Esophagus mucosa (tissue), 1 donor: ENCODE measurements at regions not wholly inside any gene's neighbourhood (a gene's known extent, or its start where the extent isn't known, plus 50 kb on each side); places are given as distances from the start of the nearest gene placed in this dataset.
"Not testable (repeated sequence)": the region's sequence is repeated elsewhere in the genome, so short reads cannot be mapped to it uniquely, and the experiment has no call there.

Experiments used
- ATAC-seq: fragments of 200-7000 bp; cut with Tn5 transposase; one replicate; pipeline ENCODE4 v1.9.1; 2020
- donor health status: DM: yes; HTN: yes; CAD: no.

DNA sequence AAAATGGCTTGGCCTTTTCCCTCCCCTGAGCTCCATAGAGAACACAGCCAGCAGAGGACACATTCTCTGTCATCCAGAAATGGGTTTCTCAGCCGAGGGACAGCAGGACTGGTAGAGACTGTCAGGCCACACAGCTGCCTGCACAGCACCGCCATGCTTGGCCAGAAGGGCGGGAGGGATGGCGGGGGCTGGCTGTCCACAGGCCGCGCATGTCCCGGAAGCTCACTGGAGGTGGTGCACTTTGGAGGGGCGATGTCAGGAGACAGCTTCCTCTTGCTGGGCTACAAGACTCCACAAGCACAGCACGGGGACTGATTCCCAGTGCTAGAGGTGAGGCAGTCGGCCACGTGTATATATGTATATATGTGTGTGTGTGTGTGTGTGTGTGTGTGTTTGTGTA is 125.3 kb downstream of the GOLGA6L4 start:
- ATAC-seq, result not testable (repeated sequence)

DNA sequence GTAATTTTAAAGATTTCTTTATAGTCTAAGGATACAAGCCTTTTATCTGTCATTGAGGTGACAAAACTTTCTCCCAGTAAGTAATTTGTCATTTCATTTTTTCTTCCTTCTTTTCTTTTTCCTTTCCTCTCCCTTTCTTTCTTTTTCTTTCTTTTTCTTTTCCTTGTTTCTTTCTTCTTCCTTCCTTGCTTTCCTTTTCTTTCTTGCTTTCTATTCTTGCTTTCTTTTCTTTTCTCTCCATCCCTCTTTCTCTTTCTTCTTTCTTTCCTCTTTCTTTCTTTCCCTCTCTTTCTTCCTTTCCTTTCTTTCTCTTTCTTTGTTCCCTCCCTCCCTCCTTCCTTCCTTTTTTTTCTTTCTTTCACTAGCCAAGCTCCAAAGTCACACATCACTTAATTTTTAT is 148.8 kb downstream of the GOLGA6L4 start:
- not testable (repeated sequence) for ATAC-seq

DNA sequence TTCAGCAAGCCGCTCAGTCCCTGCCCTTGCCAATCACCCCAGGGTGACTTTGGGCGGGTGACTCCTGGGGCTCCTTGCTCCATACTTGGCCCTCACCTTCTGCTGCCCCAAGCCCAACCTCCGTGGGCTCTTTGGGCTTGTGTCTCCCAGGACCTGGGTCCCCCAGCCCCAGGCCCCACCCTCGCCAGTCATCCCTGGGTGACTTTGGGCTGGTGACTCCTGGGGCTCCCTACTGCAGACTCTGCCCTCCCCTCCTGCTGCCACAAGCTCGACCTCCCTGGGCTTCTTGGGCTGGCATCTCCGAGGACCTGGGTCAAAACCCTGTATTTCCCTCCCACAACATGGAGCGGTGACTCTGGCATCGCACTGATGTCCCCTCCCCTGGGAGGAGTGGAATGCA is 151.5 kb downstream of the GOLGA6L4 start:
- ATAC-seq, result no peak

DNA sequence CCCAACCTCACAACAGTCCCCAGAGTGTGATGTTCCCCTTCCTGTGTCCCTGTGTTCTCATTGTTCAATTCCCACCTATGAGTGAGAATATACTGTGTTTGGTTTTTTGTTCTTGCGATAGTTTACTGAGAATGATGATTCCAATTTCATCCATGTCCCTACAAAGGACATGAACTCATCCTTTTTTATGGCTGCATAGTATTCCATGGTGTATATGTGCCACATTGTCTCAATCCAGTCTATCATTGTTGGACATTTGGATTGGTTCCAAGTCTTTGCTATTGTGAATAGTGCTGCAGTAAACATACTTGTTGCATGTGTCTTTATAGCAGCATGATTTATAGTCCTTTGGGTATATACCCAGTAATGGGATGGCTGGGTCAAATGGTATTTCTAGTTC is 152.6 kb downstream of the GOLGA6L4 start:
- not testable (repeated sequence) for ATAC-seq

DNA sequence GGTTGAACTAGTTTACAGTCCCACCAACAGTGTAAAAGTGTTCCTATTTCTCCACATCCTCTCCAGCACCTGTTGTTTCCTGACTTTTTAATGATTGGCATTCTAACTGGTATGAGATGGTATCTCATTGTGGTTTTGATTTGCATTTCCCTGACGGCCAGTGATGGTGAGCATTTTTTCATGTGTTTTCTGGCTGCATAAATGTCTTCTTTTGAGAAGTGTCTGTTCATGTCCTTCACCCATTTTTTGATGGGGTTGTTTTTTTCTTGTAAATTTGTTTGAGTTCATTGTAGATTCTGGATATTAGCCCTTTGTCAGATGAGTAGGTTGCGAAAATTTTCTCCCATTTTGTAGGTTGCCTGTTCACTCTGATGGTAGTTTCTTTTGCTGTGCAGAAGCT is 153.1 kb downstream of the GOLGA6L4 start:
- ATAC-seq, result not testable (repeated sequence)

DNA sequence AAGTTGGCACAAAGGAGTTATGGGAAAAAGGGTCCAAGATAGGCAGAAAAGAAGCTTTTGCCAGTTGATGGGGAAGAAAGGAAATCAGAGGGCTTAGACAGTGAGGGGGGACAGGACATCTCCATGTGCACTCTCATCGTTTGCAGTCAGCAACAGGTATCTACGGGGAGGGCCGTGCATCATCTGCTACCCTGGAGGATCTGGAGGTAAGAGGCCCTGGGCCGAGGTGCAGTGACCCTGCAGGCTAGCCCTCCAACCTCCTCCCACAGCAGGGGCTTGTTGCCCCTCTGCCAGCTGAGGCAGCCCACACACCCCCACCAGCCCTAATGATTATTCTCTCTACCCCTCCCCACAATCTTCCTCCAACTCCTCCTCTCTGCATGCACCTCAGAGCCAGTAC is 154.8 kb downstream of the GOLGA6L4 start:
- not testable (repeated sequence) for ATAC-seq

DNA sequence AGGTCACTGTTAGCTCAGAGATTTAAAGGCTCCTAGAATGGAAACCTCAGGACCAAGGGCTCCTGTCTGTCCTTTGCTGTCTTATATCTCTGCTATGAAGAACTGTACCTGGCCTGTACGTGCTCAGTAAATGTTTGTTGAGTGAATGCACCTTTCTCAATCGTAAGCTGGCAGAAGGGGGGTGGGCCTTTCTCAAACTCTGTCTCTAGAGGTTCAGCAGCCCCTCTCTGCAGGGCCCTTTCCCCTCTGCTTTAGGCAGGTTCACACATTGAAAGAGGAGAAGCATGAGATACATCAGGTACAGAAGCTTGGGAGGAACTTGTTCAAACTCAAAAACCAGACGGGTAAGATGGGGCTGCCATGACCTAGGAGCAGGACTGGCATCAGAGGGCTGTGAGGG is 155.6 kb downstream of the GOLGA6L4 start:
- ATAC-seq, result no peak

DNA sequence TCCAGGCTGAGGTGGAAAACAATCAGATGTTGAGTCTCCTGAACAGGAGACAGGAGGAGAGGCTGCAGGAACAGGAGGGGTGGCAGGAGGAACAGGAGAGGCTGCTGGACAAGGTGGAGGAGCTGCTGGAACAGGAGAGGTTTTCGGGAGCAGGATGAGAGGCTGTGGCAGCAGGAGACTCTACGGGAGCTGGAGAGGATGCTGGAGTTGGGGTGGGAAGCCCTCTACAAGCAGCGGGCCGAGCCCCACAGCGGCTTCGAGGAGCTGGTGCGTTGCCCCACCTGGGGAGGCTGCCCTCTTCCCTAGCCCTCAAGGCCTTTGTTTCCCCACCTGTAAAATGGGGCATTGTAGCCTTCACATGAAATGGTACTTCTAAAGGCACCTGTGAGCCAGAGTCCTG is 156.4 kb downstream of the GOLGA6L4 start:
- not testable (repeated sequence) for ATAC-seq

DNA sequence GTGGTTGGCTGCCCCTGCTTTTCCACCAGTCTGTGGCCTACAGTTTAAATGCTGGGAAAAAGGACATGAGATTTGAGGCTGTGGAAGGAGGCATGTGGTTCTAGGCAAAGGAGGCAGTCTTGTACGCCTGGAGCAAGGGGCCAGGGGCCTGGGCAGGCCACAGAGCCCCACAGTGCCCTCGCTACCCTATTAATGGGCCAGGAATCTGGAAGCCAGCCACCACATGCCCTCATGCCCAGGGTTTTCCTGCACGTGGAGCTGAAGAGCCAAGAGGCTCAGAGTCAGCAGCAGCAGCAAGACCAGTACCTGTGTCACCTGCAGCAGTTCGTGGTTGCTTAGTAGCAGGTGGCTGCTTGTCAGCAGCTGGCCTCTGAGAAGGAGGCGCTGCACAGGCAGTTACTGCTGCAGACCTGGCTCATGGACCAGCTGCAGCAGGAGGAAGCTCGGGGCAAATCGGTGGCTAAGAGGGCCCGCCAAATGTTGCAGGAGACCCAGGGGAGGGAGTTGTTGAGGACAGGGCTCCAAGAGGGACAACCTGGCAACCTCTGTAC is 157.9 kb downstream of the GOLGA6L4 start:
- ATAC-seq, result not testable (repeated sequence)

DNA sequence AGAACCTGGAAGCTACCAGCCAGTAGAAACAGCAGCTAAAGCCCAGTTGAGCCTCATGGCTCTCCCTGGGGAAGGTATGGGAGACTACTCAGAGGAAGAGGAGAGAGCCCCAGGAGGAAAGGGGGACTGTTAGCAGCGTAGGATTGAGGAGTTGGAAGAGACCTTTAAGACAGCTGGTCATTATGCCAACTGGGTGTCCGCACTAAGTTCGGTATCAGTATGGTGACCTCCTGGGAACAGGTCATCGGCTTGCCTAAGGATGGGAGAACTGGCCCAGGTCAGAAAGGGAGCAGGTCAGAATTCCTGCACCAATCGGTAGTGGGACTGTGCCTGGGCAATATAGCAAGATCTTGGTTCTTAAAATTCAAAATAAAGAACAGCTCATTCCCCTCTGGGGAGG is 158.4 kb downstream of the GOLGA6L4 start:
- not testable (repeated sequence) for ATAC-seq

DNA sequence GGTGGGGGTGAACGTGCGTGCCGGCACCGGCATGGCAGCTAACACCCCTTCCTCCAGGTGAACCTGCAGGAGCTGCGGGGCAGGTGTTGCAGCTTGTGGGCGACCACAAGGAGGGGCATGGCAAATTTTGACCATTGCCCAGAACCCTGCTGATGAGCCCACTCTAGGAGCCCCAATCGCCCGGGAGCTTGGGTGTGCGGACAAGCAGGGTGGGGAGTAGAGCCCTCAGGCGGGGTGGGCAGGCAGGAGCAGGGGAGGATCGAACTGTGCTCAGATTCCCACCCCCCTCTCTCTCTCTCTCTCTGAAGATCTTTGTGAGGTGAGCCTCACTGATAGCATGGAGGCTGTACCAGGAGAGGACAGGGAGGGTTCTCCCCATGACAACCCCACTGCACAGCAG is 159.8 kb downstream of the GOLGA6L4 start:
- not testable (repeated sequence) for ATAC-seq

DNA sequence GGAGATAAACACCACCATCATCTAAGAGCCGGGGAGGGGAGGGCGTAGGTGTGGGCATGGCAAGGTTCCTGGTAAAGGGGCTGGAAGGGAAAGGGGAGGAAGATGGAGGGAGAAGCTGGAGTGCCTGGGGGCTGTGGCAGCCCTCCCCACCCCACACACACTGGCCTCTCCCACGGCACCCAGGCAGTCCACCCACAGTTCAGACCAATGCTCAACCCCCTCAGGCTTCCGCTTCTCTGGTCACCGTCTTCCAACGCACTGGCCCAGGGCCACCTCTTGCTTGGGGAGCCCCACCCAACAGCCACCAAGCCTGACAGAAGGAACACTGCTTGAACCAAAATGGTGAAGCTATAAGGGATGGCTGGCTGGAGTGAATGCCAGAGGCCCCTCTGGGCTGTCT is 160.3 kb downstream of the GOLGA6L4 start:
- ATAC-seq, result not testable (repeated sequence)

DNA sequence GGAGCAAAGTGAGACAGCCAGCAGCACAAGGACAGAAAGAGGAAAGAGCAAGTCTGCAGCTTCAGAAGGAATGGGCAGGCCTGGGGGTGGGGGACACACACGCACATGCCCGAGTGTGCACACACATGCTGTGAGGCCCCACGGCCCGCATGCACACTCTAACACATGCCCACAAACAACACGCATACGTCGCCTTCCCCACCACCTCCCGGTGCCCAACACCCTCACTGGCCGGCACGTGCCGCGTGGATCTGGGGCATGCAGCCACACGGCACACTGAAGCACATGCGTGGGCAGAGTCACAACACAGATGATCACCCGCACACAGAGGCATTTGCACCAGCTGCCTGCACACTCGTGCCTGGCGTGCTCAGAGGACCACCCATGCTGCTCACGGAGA is 161.5 kb downstream of the GOLGA6L4 start:
- not testable (repeated sequence) for ATAC-seq

DNA sequence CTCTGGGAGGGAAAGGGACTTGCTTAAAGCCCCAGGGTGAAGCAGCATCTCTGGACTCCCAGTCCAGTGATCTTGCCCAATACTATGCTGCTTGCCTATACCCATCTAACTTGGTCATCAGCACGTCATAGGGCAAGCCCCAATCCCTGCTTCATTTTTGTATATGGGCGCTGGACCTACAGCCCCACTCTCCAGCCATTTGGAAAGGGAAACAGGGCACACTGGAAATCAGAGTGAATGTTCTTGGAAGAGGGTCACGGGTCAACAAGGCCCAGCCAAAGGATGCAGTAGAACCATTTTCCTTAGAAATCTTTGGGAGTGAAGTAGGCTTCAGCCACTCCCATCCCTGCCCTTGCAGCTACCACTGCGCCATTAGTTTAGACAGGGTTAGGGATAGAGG is 162.5 kb downstream of the GOLGA6L4 start:
- ATAC-seq, result not testable (repeated sequence)

DNA sequence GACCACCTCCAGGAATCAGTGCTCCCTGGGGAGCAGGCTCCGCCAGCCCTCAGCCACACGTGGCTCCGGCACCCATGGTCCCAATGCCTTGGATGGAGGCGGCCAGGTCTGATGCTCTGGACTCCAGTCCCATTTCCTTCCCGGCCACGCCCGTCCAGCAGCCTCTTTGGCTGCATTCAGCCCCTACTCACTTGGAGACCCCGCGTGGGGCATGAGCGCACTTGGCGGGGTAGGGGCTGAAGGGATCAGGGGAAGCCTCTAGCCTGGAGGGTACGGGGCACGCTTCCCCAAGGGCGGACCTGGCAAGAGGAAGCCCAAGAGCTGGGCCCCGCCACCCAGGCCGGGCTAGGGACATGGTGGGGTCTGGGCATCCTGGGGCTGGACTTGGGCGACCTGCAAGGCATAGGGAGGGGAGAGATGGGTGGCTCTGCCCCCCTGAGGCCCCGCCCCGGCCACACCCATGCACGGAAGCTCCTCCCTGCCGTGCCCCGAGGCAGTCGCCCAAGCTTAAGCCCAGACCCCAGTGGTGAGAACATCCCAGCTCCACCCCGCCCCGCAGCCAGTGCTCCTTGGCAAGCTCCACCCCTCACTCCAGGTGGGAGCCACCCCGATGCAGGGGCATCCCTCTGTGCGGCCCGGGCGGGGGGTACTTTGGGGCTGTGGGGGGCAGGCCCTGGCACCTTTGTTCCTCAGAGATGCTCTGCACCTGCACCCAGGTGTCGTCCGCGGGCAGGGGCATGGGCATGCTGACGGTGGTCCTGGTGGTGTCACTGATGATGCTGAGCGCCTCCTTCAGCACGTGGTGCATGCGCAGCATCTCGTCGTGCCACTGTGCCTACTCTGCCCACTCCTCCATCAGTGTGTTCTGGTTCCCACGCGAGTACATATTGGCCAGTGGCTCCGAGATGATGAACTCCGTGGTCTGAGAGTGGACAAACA is 163.5 kb downstream of the GOLGA6L4 start:
- peak; percentile 26 for ATAC-seq

DNA sequence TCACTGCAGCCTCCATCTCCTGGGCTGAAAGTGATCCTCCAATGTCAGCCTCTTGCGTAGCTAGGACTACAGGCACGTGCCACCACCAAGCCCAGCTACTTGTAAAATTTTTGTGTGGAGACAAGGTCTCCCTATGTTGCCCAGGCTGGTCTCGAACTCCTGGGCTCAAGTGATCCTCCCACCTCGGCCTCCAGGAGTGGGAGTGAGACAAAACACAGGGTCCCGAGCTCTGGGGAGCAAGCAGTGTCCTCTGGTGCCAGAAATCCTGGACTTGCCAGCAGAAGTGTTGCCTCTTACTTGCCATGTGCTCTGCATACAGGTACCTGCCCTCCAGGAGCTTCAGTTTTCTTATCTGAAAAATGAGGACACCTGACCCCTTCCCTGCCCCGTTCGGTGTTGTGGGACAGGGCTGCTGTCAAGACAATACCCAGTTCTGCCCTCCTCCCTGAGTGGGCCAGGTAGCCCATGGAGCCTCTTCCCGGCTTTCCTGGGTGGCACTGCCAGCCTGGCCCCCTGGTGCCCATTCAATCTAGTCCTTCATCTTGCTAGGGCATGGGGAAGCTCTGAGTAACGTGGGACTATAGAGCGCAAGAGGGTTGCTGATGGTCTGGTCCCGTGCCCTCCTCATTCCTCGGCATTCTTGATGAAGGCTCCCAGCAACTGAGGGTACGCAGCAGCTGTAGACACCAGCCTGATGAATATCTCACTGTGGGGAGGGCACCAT is 164.6 kb downstream of the GOLGA6L4 start:
- no peak for ATAC-seq

DNA sequence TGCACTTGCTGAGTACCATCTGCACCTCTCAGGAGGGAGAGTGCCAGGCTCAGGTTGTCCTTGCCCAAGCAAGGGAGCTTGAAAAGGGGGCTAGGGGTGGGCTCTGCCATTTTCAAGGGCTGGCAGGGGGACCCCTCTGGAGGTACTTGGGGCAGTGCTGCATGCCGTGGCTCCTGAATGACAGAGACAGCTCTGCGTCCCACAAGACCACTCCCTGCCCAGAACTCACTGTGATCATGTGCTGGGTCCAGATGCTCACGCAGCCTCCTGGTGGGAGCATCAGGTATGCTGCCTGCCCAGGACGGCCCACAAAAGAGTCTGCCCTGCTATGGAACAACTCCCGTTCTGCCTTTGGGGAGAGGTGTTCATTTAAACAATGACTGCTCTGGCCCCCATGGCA is 165.2 kb downstream of the GOLGA6L4 start:
- ATAC-seq, result no peak

DNA sequence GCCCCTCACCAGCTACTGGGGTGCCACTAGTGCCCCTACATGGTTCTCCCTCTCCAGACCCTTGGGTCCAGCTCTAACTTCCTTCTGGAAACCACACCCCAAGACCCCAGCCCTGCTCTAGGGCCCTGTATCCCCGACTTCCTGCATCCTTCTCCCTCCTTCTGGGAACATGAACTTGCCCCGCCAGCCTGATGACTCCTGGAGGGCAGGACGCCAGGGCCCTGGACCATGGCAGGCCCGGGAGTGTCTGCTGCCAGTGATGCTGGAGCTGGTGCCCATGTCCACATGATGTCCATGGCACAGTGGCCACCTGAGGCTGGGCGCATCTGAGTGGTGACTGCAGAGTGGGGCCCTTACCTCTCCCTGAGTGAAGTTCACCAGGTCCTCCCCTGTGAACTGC is 165.9 kb downstream of the GOLGA6L4 start:
- ATAC-seq, result not testable (repeated sequence)

DNA sequence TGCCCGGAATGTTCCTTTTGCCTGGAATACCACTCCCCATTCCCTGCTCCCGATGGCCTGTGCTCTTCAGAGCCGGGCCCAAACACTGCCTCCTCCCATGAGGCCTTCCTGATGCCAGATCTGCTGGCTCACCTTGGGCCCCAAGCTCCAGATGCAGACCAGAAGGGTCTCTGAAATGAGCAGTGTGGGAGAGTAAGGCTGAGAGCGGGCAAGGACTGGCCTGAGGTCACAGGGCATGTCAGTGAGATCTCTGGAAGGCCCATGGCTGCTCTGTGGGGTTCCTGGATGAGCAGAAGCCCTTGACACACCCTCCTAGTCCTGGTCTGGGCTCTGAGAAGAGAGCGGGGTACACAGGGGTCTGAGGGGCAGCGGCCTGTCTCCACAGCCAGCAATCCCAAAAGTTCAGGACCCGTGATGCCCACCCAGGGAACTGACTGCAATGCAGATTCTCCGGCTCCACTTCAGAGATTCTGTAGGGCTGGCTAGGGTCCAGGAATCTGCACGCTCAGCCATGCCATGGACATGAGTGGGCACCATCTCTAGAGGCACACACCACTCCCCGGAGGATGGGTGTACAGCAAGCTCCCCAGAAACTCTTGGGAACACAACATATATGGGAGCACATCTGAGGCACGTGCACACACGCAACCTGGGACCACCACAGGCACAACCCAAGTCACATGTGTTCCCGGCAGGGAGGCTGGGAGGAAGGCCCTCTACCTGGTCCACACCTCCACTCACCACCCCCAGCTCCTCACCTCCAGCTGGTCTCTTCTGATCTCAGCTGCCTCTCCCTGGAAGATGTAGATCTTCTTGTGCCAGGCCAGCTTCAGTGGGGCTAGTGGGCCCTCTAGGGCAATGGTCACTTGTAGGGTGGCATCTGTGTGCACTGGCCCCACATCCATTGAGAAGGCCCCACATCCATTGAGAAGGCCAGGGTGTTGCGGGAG is 166.6 kb downstream of the GOLGA6L4 start:
- ATAC-seq, result not testable (repeated sequence)

DNA sequence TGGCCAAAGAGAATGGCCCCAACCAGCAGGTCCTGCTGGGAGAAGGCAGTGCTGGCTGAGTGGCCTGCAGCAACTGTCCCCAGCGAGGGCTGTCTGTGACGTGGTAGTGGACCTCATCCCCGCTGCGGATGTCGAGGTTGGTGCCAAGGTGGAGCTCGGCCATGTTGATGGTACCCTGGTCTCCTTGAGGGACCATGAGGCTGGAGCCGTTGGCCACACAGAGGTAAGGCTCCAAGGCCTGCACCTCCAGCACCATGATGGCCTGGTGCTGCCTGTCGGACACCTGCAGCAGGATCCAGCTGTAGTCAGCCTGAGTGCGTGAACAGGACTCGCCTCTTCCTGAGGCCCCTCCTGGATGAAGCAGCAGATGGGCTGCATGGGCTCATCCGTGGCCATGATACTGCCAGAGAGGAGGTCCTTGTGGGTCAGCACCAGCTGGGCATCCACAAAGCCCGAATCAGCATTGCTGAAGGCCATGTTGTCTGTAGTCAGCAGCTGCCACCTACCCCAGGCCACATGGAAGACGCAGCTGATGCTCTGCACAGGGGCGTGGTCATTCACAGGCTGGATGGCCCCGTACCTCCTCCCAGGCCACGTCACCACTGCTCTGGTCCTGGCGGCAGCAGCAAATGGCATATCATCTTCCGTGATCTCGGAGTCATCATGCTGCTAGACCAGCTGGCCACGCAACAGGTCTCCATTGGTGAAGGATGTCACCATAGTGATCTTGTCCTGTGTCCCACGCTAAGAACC is 167.5 kb downstream of the GOLGA6L4 start:
- ATAC-seq, result no peak

DNA sequence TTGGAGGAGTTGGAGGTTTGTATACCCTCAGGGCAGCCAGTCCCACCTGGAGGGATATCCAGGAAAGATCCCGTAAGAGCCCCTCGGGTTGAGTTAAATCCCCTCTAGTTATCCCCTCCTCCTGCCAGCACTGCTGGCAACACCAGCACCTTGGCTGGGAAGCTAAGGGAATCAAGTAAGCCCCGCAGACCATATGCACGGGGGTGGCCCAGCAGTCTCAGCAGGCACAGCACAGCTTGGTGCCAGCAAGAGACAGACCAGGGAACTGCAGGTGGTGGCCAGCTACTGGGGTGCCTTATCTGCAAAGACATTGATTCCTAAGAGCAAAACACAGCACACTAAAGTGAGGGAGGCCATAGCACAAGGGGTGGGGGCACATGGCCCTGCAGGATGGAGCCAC is 173.8 kb downstream of the GOLGA6L4 start:
- not testable (repeated sequence) for ATAC-seq
